ENCODE measurements at regions not wholly inside any gene's neighbourhood (a gene's known extent, or its start where the extent isn't known, plus 50 kb on each side); places are given as distances from the start of the nearest gene placed in this dataset.

DNA sequence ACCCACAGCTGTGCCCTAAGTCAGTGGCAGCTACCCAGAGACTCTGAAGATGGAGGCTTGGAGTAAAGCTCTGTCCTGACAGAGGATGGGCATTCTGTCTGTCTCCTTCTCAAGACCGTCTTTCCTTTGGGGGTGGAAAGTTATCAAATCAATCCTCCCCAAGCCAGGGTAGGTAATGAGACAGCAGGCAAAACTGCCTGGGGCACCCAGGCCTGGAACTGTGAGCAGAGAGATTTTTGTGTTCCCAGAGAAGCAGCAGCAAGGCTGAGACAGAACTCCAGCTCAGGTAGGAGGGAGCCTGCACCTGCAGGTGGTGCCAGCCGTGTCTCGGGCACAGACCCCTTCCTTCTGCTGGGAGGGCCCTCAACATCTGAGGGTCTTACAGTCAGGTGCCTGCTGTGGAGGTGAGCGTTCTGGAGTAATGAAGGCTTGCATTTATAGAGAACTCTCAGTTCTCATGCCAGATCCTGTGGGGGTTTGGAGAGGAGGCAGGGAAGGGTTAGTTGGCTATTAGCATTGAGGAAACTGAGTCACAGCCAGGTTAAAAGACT is 95.6 kb downstream of the RIPK4 start:
- Histone ChIP-seq H3K4me2 (ENCODE audit: low read length) (no peak overlapping the region), H3K9me3 (ENCODE audit: insufficient read depth, low read length) (no peaks in the 10 kb centered on the region), H3K4me3 (ENCODE audit: low read length) (no peak overlapping the region), H3K27me3 (ENCODE audit: low read depth, low read length) (no peaks in the 10 kb centered on the region), H3K36me3 (replicated peaks; ENCODE audit: low read depth, low read length) (no peaks in the 10 kb centered on the region), H3K4me1 (ENCODE audit: low read length) (no peaks in the 10 kb centered on the region; the same call in 1 of the 2 replicates), H3K9ac (ENCODE audit: low read length) (no peak overlapping the region), H2AFZ (ENCODE audit: low read depth, low read length) (no peak overlapping the region), H4K20me1 (ENCODE audit: insufficient read depth, low read length) (no peaks in the 10 kb centered on the region), H3K27ac (ENCODE audit: low read length) (no peak overlapping the region), H3K79me2 (ENCODE audit: low read length) (no peaks in the 10 kb centered on the region)
- TF ChIP-seq, protein P1, sequence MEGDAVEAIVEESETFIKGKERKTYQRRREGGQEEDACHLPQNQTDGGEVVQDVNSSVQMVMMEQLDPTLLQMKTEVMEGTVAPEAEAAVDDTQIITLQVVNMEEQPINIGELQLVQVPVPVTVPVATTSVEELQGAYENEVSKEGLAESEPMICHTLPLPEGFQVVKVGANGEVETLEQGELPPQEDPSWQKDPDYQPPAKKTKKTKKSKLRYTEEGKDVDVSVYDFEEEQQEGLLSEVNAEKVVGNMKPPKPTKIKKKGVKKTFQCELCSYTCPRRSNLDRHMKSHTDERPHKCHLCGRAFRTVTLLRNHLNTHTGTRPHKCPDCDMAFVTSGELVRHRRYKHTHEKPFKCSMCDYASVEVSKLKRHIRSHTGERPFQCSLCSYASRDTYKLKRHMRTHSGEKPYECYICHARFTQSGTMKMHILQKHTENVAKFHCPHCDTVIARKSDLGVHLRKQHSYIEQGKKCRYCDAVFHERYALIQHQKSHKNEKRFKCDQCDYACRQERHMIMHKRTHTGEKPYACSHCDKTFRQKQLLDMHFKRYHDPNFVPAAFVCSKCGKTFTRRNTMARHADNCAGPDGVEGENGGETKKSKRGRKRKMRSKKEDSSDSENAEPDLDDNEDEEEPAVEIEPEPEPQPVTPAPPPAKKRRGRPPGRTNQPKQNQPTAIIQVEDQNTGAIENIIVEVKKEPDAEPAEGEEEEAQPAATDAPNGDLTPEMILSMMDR (IDR thresholded peaks at IDR 0.05; ENCODE audit: low read depth, low read length), result no peak
- TF ChIP-seq EZH2phosphoT487 (IDR thresholded peaks at IDR 0.05; ENCODE audit: low read depth), result no peak

DNA sequence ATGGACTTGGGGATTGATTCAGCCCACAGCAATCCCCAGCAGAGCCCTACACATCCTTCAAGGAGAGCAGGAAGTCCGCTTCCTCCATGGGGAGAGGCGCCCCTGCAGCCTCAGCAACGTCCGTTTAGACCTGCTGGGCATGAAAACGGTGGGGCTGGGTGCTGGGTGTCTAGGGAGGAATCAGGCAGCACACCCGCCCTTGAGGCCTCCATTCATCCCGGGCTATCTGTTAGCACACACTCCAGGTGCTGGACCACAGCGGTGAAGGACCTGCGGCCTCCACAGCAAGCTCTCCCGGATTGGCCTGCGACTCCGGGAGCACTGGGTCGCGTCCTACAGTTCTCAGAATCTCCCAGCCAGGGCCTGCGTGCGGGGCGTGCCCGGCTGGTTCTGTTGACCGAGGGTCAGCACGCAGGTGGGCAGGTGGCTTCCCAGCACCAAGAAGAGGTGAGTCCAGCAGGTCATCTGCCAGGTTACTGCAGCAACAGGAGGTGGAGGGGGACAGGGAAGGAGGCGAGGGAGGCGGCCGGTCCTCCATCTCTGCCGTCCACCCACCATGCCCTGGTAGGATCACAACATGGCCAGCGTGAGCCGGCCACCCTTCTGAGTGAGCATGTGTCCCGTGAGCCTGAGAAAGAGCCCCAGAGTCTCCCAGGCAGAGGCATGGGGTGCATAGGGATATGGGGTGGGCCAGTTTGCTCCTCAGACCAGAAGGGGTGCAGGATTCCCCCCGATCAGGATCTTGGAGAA is 96.6 kb downstream of the RIPK4 start:
- H3K27ac ChIP-seq (ENCODE audit: low read length), result no peak overlapping the region
- H3K79me2 ChIP-seq (ENCODE audit: low read length), result no peaks in the 10 kb centered on the region
- no peaks in the 10 kb centered on the region for H3K36me3 ChIP-seq (replicated peaks; ENCODE audit: low read depth, low read length)
- no peaks in the 10 kb centered on the region for H4K20me1 ChIP-seq (ENCODE audit: insufficient read depth, low read length)
- H2AFZ ChIP-seq (ENCODE audit: low read depth, low read length), result no peak overlapping the region
- no peaks in the 10 kb centered on the region for H3K27me3 ChIP-seq (ENCODE audit: low read depth, low read length)
- no peak for TF ChIP-seq EZH2phosphoT487 (IDR thresholded peaks at IDR 0.05; ENCODE audit: low read depth)
- TF ChIP-seq, protein P1 (IDR thresholded peaks at IDR 0.05; ENCODE audit: low read depth, low read length), result no peak
- H3K4me1 ChIP-seq (ENCODE audit: low read length), result no peaks in the 10 kb centered on the region; the same call in 1 of the 2 replicates
- H3K9me3 ChIP-seq (ENCODE audit: insufficient read depth, low read length), result no peaks in the 10 kb centered on the region
- no peak overlapping the region for H3K4me2 ChIP-seq (ENCODE audit: low read length)
- H3K9ac ChIP-seq (ENCODE audit: low read length), result no peak overlapping the region
- H3K4me3 ChIP-seq (ENCODE audit: low read length), result no peak overlapping the region

DNA sequence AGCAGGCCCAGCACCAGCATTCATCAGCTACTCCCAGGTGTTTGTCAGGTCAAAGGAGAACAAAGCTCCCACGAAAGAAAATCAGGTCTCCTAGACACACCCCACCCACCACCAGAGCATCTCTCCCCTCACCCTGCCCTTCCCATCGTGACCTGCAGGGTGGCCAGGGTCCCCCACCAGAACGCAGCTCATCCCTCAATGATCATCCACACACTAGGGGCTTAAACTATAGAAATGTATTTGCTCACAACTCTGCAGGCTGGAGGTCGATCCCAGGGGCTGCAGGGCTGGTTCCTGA is 97.4 kb downstream of the RIPK4 start:
- Histone ChIP-seq H3K27ac (ENCODE audit: low read length) (no peak overlapping the region), H3K36me3 (replicated peaks; ENCODE audit: low read depth, low read length) (no peaks in the 10 kb centered on the region), H3K4me2 (ENCODE audit: low read length) (no peak overlapping the region), H3K9me3 (ENCODE audit: insufficient read depth, low read length) (no peaks in the 10 kb centered on the region), H3K79me2 (ENCODE audit: low read length) (no peaks in the 10 kb centered on the region), H3K4me3 (ENCODE audit: low read length) (no peak overlapping the region), H3K9ac (ENCODE audit: low read length) (no peak overlapping the region), H3K4me1 (ENCODE audit: low read length) (no peaks in the 10 kb centered on the region; the same call in 1 of the 2 replicates), H4K20me1 (ENCODE audit: insufficient read depth, low read length) (no peaks in the 10 kb centered on the region), H3K27me3 (ENCODE audit: low read depth, low read length) (no peaks in the 10 kb centered on the region; the same call in 1 of the 2 replicates), H2AFZ (ENCODE audit: low read depth, low read length) (no peak overlapping the region)
- TF ChIP-seq EZH2phosphoT487 (IDR thresholded peaks at IDR 0.05; ENCODE audit: low read depth), result no peak
- TF ChIP-seq, protein P1 (IDR thresholded peaks at IDR 0.05; ENCODE audit: low read depth, low read length), result no peak

DNA sequence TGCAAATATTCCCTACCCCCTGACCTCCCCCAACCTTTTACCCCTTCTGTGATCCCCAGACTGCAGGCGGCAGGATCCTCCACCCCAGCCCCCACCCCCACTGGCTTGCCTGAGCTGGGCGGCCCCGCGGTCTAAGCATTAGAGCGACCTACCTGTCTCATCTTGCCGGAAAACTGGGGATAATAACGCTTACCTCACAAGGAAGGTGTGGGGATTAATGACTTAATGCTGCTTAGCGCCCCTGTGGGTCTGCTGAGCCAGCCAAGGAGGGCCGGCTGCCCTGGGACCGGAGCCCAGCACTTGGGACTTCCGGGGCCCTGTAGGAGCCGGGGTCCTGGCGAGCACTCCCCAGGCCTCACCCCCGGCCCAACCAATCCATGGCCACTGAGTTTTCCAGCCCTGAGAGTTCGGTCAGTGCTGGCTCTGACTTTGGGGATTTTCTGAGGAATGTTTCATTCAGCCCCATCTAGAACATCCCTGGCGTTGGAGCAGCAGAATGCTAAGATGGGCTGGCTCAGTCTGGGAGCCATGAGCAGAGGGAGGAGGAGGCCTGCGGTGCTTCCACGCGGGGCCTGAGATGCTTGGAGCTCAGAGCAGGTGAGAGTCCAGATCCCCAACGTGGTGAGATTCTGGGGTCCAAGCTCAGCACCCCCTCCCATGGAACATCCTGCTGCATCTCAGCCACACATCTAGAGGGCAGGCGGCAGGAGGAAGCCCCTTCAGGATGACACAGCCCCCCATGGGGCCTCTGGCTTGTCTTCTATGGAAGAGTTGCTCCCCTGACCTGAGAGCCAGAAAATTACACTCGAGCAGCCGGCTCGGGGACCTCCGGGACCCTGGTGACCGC is 97.9 kb downstream of the RIPK4 start:
- Histone ChIP-seq H3K9ac (ENCODE audit: low read length) (no peak overlapping the region), H3K4me3 (ENCODE audit: low read length) (no peak overlapping the region), H2AFZ (ENCODE audit: low read depth, low read length) (no peak overlapping the region), H3K4me1 (ENCODE audit: low read length) (no peaks in the 10 kb centered on the region), H3K27ac (ENCODE audit: low read length) (no peak overlapping the region), H3K4me2 (ENCODE audit: low read length) (no peak overlapping the region), H3K27me3 (ENCODE audit: low read depth, low read length) (no peaks in the 10 kb centered on the region; the same call in 1 of the 2 replicates), H3K36me3 (replicated peaks; ENCODE audit: low read depth, low read length) (no peaks in the 10 kb centered on the region), H4K20me1 (ENCODE audit: insufficient read depth, low read length) (no peaks in the 10 kb centered on the region), H3K9me3 (ENCODE audit: insufficient read depth, low read length) (no peaks in the 10 kb centered on the region), H3K79me2 (ENCODE audit: low read length) (no peaks in the 10 kb centered on the region)
- TF ChIP-seq, protein P1 (IDR thresholded peaks at IDR 0.05; ENCODE audit: low read depth, low read length), result no peak
- no peak for TF ChIP-seq EZH2phosphoT487 (IDR thresholded peaks at IDR 0.05; ENCODE audit: low read depth)
